ACC112 (cell line): ENCODE measurements at regions not wholly inside any gene's neighbourhood (a gene's known extent, or its start where the extent isn't known, plus 50 kb on each side); places are given as distances from the start of the nearest gene placed in this dataset.

ENCODE experiments used
- H2AFZ ChIP-seq: fragments of 200-600 bp; sonication (generic); one replicate; pipeline ENCODE4 v1.6.0; 2017; ENCODE audit warnings: antibody characterized with exemption, low read length; ENCODE audit not compliant: unreplicated experiment
- H3K27ac ChIP-seq: fragments of 200-600 bp; sonication (generic); 2 replicates; pipeline ENCODE4 v1.5.1; 2014; ENCODE audit warnings: low read depth, mild to moderate bottlenecking, antibody characterized with exemption, low read length, moderate library complexity
- H3K27me3 ChIP-seq: fragments of 200-600 bp; sonication (generic); 2 replicates; pipeline ENCODE4 v1.6.1; 2014; ENCODE audit warnings: mild to moderate bottlenecking, antibody characterized with exemption, low read length, moderate library complexity, mixed read lengths; ENCODE audit not compliant: insufficient read depth
- H3K36me3 ChIP-seq: fragments of 200-600 bp; sonication (generic); 2 replicates; pipeline ENCODE4 v1.6.1; 2016; ENCODE audit warnings: mild to moderate bottlenecking, antibody characterized with exemption, low read length, moderate library complexity, mixed read lengths; ENCODE audit not compliant: insufficient read depth
- H3K4me1 ChIP-seq: fragments of 200-600 bp; sonication (generic); one replicate; pipeline ENCODE4 v1.6.1; 2016; ENCODE audit warnings: low read length, mixed read lengths; ENCODE audit not compliant: insufficient read depth, unreplicated experiment, control insufficient read depth
- H3K4me3 ChIP-seq: fragments of 200-600 bp; sonication (generic); 2 replicates; pipeline ENCODE4 v1.5.1; 2014; ENCODE audit warnings: mild to moderate bottlenecking, low read depth, low read length
- H3K79me2 ChIP-seq: fragments of 200-600 bp; sonication (generic); one replicate; pipeline ENCODE4 v1.6.0; 2016; ENCODE audit warnings: low read length; ENCODE audit not compliant: control insufficient read depth, unreplicated experiment, insufficient read depth

GRCh38 chr12:107530701-107531100, 154.9 kb upstream of the PWP1 start:
- Histone ChIP-seq H3K36me3 (no peaks in the 10 kb centered on the region), H3K4me3 (no peak overlapping the region), H3K4me1 (no peaks in the 10 kb centered on the region), H3K27me3 (peaks cover 11% of the 10 kb centered on the region), H3K79me2 (no peaks in the 10 kb centered on the region), H2AFZ (no peak overlapping the region), H3K27ac (no peak overlapping the region)

GRCh38 chr12:107533218-107533617, 152.4 kb upstream of the PWP1 start:
- Histone ChIP-seq H3K79me2 (no peaks in the 10 kb centered on the region), H3K4me3 (no peak overlapping the region), H3K36me3 (no peaks in the 10 kb centered on the region), H3K4me1 (no peaks in the 10 kb centered on the region), H3K27me3 (peaks cover 11% of the 10 kb centered on the region), H2AFZ (no peak overlapping the region), H3K27ac (no peak overlapping the region)

DNA sequence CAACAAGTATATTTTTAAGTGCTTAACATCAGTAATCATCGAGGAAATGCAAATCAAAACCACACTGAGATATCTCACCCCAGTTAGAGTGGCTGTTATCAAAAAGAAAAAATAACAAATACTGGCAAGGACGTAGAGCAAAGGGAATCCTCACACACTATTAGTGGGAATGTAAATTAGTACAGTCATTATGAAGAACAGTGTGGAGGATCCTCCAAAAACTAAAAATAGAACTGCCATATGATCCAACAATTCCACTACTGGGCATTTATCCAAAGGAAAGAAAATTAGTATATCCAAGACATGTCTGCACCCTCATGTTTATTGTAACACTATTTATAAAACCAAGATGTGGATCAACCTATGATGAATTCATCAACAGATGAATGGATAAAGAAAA, 149.0 kb upstream of the PWP1 start:
- Histone ChIP-seq H3K79me2 (no peaks in the 10 kb centered on the region), H3K36me3 (no peaks in the 10 kb centered on the region), H2AFZ (no peak overlapping the region), H3K4me1 (no peaks in the 10 kb centered on the region), H3K27ac (no peak overlapping the region), H3K27me3 (peaks cover 5% of the 10 kb centered on the region; the same call in 1 of the 2 replicates), H3K4me3 (no peak overlapping the region)

DNA sequence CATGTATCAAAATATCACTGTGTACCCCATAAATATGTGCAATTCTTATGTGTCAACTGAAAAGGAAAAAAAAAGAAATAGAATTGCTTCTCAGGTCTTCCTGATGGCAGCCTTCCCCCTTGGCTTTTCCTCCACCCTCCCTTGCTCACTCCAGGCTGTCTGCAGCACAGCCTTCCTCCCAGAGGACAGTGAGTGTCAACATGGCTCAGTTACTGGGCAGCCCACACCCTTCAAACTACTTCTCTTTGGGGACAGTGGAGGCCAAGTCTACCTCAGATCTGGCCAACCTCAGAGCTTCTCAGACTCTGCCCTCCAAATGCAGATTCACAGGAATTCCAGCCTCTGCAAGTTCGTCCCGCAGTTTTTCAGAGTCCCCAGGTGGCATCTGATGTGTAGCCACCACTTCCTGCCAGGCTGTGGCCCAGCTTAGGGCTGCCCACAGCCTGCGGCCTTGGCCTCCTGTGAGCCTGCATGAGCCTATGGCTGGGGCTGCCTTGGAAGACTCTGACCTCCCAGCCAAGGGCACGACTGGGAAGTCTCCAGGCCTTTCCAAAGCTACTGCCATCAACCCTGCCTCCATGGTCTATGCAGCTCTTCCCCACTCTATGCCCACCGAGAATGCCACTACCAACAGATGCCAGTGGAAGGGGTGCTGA, 148.0 kb upstream of the PWP1 start:
- Histone ChIP-seq H3K27ac (no peak overlapping the region), H3K79me2 (no peaks in the 10 kb centered on the region), H3K4me1 (no peaks in the 10 kb centered on the region), H3K36me3 (no peaks in the 10 kb centered on the region), H3K27me3 (peaks cover 5% of the 10 kb centered on the region; the same call in 1 of the 2 replicates), H3K4me3 (no peak overlapping the region), H2AFZ (no peak overlapping the region)

DNA sequence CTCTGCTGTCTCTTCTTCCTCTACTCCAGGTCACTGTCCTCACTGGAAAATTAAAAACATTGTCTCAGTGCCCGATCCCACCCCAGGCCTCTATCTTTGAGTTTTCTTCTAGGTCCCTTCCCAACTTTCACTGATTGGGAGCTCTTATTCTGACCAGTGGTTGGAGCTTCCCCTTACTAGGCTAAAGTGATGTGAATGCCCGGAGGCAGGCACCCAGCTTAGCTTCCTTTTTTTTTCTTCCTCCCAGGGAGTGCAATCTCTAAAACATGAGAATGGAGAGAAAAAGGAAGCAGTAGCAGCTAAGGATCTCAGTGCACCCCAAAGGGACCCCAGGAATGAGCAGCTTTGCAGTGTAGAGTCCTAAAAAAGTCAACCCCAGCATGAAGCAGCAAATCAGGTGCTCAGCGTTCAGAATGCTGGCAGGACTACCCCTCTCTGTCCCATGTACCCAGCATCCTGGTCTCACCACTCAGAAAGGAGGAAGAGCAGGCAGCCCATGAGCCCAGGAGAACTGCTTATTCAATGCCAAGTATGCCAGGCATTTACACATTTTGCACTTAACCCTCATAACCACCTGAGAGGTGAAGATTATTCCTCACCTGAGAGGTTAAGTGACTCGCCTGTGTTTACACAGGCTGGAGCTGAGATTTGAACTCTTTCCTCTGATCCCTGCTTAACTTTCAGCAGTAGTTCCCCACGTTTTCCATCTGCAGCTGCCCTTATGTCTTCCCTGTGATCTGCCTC, 146.2 kb upstream of the PWP1 start:
- H3K4me3 ChIP-seq, result no peak overlapping the region

GRCh38 chr12:107541001-107541705, 144.4 kb upstream of the PWP1 start:
- H2AFZ ChIP-seq, result no peak overlapping the region
- no peak overlapping the region for H3K4me3 ChIP-seq
- H3K79me2 ChIP-seq, result no peaks in the 10 kb centered on the region
- H3K4me1 ChIP-seq, result no peaks in the 10 kb centered on the region
- 0 out of 2 replicates have a peak, but pooled peaks cover 6% of the 10 kb centered on the region for H3K27me3 ChIP-seq
- H3K27ac ChIP-seq, result no peak overlapping the region
- no peaks in the 10 kb centered on the region for H3K36me3 ChIP-seq

More for the DNA sequence above, 146.2 kb upstream of the PWP1 start:
- Histone ChIP-seq H3K79me2 (no peaks in the 10 kb centered on the region), H2AFZ (no peak overlapping the region), H3K27ac (no peak overlapping the region), H3K27me3 (peaks cover 4% of the 10 kb centered on the region; the same call in 1 of the 2 replicates), H3K36me3 (no peaks in the 10 kb centered on the region), H3K4me1 (no peaks in the 10 kb centered on the region)

DNA sequence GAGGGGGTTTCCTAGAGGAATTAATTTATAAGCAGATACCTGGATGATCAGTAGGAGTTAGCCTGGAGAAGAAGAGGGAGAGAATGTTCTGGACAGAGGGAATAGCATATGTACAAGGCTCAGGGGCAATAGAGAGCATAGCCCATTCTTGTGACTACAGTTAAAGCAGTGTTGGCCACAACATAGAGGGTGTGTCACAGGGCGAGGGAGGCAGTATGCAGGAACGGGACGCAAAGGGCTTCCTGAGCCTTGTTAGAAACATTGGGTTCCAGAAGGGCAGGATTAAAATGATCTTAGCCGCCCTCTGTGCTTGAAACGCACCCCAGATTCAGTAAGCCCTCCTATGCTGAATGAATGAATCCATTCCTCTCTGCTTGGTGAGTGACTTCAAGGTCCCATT, 142.2 kb upstream of the PWP1 start:
- Histone ChIP-seq H3K79me2 (no peaks in the 10 kb centered on the region), H3K36me3 (no peaks in the 10 kb centered on the region), H3K4me1 (no peaks in the 10 kb centered on the region), H2AFZ (no peak overlapping the region), H3K27ac (no peak overlapping the region), H3K4me3 (no peak overlapping the region), H3K27me3 (0 out of 2 replicates have a peak, but pooled peaks cover 6% of the 10 kb centered on the region)

GRCh38 chr12:107543841-107544240, 141.8 kb upstream of the PWP1 start:
- Histone ChIP-seq H3K4me3 (no peak overlapping the region), H3K4me1 (no peaks in the 10 kb centered on the region), H3K79me2 (no peaks in the 10 kb centered on the region), H3K36me3 (no peaks in the 10 kb centered on the region), H2AFZ (no peak overlapping the region), H3K27me3 (0 out of 2 replicates have a peak, but pooled peaks cover 6% of the 10 kb centered on the region), H3K27ac (no peak overlapping the region)

DNA sequence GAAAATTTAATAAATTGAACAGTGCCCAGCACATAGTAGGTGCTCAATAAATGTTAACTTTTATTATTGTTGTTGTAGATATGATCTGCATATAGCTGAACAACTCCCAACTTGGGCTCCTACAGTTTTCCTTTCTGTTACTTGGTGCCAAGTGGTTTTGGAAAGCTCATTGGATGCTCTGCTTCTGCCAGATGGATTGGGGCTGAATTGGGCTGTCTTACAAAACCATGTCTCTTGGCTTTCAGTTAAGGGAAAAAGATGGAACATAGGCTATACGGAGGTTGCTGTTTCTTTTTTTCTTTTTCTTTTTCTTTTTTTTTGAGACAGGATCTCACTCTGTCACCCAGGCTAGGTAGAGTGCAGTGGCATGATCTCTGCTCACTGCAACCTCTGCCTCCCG, 140.7 kb upstream of the PWP1 start:
- H3K79me2 ChIP-seq, result no peaks in the 10 kb centered on the region
- no peaks in the 10 kb centered on the region for H3K4me1 ChIP-seq
- H3K27ac ChIP-seq, result no peak overlapping the region
- H3K27me3 ChIP-seq, result 0 out of 2 replicates have a peak, but pooled peaks cover 6% of the 10 kb centered on the region
- H3K4me3 ChIP-seq, result no peak overlapping the region
- H3K36me3 ChIP-seq, result no peaks in the 10 kb centered on the region
- H2AFZ ChIP-seq, result no peak overlapping the region

DNA sequence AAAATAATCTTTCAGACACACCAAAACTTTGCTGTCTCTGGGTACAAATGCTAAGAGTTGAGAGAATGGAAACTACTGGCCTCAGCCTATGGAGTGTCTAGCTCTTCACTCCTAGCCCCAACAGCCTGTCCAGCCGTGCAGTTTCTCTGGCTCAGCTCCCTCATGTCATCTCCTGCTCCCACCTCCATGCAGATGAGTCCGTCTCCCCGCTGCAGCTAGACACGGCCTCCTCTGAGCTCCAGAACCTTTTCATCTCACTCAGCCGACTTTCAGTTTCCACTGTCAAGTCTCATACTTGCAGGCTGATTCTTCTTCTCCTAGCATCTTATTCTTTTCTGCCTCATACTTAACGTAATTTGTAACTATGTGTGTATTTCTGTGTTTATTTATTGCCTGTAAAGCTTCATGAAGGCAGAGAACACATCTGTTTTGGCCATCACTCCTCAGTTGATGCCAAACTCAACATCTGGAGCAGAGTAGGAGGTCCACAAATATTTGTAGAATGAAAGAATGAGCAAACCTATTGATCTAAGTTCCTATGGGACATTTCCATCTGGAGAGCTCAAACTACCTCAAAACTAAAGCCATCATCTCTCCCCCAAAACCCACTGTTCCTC, 139.8 kb upstream of the PWP1 start:
- Histone ChIP-seq H3K4me3 (no peak overlapping the region), H3K36me3 (no peaks in the 10 kb centered on the region), H3K79me2 (no peaks in the 10 kb centered on the region), H2AFZ (no peak overlapping the region), H3K4me1 (no peaks in the 10 kb centered on the region), H3K27me3 (0 out of 2 replicates have a peak, but pooled peaks cover 6% of the 10 kb centered on the region), H3K27ac (no peak overlapping the region)
